HK-2 (cell line): ENCODE measurements at regions not wholly inside any gene's neighbourhood (a gene's known extent, or its start where the extent isn't known, plus 50 kb on each side); places are given as distances from the start of the nearest gene placed in this dataset.

Experiments
- DNase-seq: peaks from one replicate; pipeline ENCODE4 v3.0.0-alpha.2; 2018; ENCODE audit not compliant: unreplicated experiment

DNA sequence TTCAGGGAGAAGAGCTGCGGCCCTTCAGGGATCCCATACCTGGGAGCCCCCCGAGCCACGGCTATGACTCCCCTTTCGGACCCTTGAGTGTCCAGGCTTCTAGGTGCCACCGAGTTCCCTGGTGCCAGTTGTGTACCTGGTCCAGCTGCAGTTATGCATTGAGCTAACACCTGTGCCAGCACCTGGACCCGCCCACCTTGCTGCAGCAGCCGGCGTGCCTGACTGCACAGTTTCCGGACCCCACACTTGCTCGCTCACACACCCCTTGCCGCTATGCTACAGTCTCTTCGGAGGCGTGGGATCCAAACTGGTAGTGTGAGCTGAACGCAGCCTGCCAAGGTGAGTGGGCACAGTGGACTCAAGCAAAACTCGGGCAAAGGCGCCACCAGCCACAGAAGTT lies 284.5 kb upstream of the ROBO1 start:
- DNase-seq = no peak

DNA sequence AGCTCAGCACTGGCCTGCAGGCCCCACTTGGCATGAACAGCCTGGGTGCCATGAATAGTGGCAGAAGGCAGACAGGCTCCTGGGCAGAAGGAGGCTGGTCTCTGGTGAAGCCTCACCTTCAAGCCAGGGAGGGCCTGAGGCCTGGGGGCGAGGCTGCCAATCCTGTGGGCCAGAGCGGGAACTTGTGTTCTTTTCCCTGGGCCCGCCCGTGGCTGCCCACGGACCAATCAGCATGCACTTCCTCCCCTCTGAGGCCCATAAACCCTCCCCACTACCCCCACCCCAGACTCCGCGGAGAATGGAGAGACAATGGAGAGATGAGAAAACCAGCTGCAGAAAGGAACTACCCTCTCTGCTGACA lies 283.8 kb upstream of the ROBO1 start:
- DNase-seq = no peak

DNA sequence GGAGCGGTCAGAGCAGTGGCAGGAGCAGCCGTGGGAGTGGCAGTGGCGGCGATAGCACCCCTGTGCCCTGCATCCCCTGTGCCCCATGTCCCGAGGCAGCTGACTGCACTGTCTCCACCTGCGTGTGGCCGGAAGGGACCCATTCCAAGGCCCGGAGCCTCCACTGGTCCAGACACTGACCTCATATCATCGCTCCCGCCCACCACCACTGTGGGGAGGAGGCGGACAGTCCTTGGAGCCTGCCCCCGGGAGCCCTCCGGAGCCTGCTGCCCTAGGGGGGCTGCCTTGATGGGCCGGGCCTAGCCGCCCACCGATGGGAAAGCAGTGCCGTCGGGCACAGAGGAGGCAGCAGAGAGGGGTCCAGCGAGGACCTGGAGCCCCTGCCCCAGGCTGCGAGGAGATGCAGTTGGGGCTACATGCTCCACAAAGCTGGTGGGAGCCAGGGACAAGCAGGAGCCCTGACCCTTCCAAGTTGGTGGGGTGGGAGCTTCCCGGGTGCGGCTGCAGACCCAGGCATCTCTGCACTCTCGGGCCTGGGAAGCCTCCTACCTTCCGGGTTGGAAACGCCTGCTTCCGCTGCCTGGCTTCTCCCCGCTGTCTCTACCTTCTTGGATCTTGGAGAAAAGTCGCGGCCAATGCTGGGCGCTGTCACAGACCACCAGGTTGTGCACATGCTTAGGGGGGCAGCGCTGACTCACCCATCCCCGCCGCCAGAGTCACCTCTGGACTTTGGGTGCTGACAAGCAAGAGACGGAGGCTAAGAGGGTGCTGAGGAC lies 283.2 kb upstream of the ROBO1 start:
- DNase-seq = no peak

DNA sequence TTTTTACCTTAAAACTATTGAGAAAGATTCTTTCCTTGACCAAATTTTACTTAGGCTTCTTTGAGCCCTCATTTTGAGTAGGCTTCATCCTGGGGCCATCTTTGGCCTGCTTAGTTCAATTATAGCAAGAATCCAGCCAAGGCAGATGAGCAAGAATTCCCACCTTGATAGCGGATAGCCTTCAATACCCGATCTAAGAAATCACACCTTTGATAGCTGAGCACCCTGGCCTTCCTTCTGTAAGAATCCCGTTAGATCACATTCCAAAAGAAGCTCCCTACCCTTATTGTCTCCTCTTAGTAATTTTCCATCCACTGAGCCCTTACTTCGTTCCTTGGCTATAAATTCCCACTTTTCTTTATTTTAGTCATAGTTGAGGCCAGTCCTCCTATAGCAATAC lies 275.4 kb upstream of the ROBO1 start:
- DNase-seq = no peak

DNA sequence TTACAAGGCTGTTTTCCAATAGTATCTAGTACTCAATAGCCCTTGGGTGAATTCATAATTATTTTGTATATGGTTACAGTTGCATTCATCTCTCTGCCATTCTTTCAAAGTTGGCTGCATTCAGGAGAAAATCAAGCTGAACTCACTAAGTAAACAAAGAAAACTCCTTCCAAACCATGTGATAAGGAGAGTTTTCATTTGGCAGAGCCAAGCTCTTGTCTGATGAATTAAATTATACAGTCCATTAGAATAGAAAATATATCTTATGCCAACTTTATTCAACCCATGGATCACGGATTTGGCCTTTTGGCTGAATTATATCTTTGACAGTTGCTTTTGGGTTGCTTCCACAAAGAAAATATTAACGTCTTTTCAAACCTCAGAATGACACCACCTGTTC lies 272.3 kb upstream of the ROBO1 start:
- DNase-seq = no peak

DNA sequence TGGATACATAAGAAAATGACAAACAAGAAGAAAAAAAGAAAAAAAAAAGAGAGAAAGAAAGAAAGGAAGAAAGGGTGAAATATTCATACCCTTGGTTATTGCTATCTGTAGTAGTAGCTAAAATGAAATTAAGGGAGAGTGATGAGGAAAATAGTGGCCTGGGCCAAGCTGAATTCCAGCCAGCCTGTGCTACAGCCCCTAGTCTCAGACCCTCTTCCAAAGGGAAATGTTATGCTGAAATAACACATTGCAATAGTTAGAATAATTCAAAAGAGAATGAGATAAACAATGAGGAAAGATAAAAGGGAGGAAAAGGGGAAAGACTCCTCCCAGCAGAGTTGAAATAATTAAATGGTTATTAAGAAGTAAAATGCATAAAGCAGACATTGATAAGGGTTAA lies 268.4 kb upstream of the ROBO1 start:
- DNase-seq = no peak

DNA sequence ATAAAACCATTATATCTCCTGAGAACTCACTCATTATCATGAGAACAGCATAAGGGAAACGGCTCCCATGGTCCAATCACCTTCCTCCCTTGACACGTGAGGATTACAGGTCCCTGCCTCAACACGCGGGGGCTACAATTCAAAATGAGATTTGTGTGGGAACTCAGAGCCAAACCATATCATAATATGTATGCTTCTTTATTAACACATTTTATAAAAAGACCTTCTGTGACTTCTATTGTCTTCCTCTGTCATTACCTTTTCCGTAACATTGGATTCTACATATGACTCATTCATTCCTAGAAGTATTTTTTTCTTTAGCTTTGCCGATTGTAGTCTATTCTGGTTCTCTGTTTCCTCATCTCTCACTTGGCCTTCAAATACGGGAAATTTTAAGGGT lies 267.2 kb upstream of the ROBO1 start:
- DNase-seq = no peak

DNA sequence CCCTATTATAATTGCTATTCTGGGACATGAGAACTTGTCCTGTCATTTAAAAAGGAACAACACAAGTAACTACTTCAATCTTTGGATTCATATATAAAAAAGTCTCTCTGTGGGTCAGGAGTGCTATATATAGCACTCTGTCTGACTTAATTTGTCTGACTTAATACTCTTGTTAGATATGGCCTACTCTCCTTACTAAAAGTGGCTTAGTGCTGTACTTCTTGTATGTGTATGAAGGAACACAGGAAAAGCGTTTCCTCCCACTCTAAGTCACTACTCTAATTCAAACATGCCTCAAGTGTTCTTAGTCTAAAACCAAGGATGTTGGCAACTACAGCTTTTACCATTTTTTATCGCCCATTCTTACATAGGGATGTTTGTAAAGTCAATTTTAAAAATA lies 255.2 kb upstream of the ROBO1 start:
- no peak for DNase-seq

- DNase-seq = no peak
Measured at GRCh38 chr3:80018375-80018774, 250.6 kb upstream of the ROBO1 start.

- no peak for DNase-seq
Measured at GRCh38 chr3:80017369-80017768, 249.6 kb upstream of the ROBO1 start.

DNA sequence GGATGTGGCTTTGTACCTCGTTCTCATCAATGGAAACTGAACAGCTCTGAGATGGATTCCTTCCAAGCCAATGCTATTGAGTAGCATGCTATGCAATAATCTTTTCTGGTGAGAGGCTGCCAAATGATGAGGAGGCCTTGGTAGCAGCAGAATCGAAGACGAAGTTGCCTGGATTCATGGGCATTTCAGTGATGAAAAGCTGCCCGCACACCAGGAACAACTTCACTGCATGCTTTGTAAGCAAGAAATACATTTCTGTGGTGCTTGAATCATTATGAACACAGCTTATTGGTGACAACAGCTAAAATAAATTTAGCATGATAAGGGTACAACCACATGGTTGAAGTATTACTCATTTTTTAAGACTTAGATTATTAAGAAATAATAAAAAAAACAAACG lies 246.8 kb upstream of the ROBO1 start:
- no peak for DNase-seq

GRCh38 chr3:80010021-80010571 lies 242.3 kb upstream of the ROBO1 start:
- no peak for DNase-seq

DNA sequence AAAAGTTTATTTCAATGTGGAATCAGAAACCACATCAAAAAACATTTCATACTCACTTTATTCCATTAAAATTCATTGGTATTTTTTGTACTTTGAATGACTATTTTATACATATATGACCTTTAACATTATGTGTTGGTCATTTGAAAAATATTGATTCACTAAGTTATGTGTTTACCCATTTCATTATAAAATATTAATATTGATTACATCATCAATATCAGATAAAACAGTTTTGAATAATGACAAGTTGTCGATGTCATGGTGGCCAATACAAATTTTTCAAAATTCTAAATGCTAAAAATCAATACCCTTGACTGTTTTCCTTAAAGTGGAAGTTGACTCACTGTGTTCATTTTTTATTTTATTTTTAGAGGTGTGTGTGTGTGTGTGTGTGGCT lies 239.7 kb upstream of the ROBO1 start:
- DNase-seq = no peak

DNA sequence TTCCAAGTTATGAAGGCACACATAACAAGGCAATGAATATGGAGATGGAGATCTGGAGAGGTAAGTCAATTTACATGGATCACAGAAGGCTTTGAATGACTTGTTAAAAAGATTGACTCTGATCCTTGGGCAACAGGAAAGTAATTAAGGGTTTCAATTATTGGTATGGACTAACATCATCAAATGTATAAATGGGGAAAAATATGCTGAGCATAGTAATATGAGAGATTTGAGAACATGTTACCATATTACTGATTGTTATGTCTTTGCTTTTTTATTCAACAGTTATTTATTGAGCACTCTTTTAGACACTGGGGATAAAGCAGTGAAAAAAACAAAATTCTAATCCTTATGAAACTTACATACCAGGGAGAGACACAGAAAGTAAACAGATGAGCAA lies 238.5 kb upstream of the ROBO1 start:
- DNase-seq = no peak

GRCh38 chr3:80000022-80000421 lies 232.2 kb upstream of the ROBO1 start:
- no peak for DNase-seq

DNA sequence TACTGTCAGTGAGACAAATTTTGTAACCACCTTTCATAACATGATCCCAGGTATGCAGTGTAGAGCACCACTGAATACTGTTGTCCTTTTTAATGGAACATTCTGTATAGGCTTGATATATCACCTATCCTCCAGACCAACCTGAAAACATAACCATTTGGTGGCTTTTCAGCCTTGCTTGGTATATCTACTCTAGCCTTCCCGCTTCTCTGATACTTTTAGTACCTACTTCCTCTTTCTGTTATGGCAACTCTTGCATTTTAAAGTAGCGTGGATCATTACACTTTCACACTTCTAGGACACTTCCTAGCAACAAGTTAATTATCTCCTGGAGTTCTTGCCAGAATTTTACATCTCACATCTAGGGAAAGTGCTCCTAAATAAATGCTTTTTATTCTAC lies 226.6 kb upstream of the ROBO1 start:
- DNase-seq = no peak

GRCh38 chr3:79986338-79986737 lies 218.5 kb upstream of the ROBO1 start:
- no peak for DNase-seq

GRCh38 chr3:79985816-79986215 lies 218.0 kb upstream of the ROBO1 start:
- DNase-seq = no peak

- DNase-seq = no peak
Measured at GRCh38 chr3:79983118-79983517, 215.3 kb upstream of the ROBO1 start.

DNA sequence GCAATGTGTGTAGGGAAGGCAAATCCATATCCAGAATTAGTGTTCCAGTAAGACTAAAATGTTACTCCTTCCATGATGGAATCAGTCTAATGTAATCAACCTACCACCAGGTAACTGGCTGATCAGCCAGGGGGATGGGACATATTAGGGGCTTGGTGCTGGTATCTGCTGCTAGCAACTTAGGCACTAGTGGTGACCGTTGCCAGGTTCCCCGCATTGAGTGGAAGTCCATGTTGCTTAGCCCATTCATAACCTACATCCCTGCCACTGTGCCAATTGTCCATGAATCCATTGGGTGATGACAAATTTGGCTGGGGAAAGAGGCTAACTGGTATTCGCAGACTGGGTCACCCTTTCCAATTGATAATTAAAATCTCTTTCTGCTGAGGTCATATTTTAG lies 212.2 kb upstream of the ROBO1 start:
- no peak for DNase-seq

- DNase-seq = no peak
Measured at GRCh38 chr3:79976466-79976865, 208.7 kb upstream of the ROBO1 start.

GRCh38 chr3:79973917-79974595 lies 206.3 kb upstream of the ROBO1 start:
- DNase-seq = no peak

DNA sequence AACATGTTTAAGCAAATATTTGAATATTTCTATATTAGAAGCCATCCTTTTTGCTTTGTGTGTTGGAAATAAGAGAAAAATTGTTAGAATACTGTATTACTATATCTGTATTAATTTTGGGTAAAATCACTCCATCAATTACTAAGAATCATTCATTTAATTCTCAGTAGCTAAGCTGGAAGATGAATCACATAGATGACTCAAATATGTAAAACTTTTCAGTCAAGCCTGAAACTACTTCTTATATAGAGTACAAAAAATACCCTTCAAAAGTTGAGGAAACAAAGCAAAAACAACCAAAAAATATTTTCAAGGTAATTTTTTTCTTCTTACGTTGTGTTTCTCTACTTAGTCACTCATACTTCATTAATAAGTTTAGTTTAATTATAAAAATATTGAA lies 205.7 kb upstream of the ROBO1 start:
- DNase-seq = no peak

DNA sequence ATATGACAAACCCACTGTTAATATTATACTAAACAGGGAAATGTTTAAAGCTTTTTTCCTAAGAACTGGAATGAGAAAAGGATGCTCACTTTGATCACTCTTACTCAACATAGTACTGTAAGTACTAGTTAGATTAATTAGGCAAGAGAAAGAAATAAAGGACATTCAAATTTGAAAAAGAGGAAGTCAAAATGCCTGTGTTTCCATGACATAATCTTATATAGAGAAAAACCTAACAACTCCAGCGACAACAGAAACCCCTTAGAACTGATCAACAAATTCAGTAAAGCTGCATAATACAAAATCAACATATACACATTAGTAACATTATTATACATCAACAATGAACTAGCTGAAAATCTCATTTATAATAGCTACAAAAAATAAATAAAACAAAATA lies 200.6 kb upstream of the ROBO1 start:
- no peak for DNase-seq
